C4-2B (cell line): ENCODE measurements at regions not wholly inside any gene's neighbourhood (a gene's known extent, or its start where the extent isn't known, plus 50 kb on each side); places are given as distances from the start of the nearest gene placed in this dataset.

Experiments used
- CTCF ChIP-seq: fragments of 450-650 bp; conservative IDR thresholded peaks from 2 replicates; pipeline ENCODE4 v1.5.1; 2017; ENCODE audit warnings: mild to moderate bottlenecking
- ZFX ChIP-seq: fragments of 450-650 bp; IDR thresholded peaks from 2 replicates; pipeline ENCODE4 v1.6.1; 2017

GRCh38 chr4:107166873-107167450 is 130.8 kb upstream of the DKK2 start:
- TF ChIP-seq CTCF (no peak), ZFX (no peak)
